Transverse colon (tissue), 4 donors: ENCODE measurements at regions not wholly inside any gene's neighbourhood (a gene's known extent, or its start where the extent isn't known, plus 50 kb on each side); places are given as distances from the start of the nearest gene placed in this dataset.

Experiments used
- DNase-seq: peaks from one replicate; pipeline ENCODE4 v3.0.0-alpha.2; 2019
- H3K27ac ChIP-seq, 4 donors: fragments of 200-600 bp; sonication (generic); 2 replicates each; pipeline ENCODE4 v1.5.1; 2016 to 2018; ENCODE audit warnings: inconsistent platforms in 4 of 4
- H3K27me3 ChIP-seq: fragments of 200-600 bp; sonication (generic); 2 replicates; pipeline ENCODE4 v1.5.1; 2017; ENCODE audit warnings: inconsistent platforms
- H3K36me3 ChIP-seq, 4 donors: fragments of 200-600 bp; sonication (generic); 2 replicates each; pipeline ENCODE4 v1.5.1; 2017 to 2019; ENCODE audit warnings: inconsistent platforms in 4 of 4
- H3K4me1 ChIP-seq, 4 donors: fragments of 200-600 bp; sonication (generic); 2 replicates each; pipeline ENCODE4 v1.5.1; 2017 to 2020; ENCODE audit warnings: inconsistent platforms in 4 of 4
- H3K4me3 ChIP-seq, 4 donors: fragments of 200-600 bp; sonication (generic); 1 replicate in 1 of 4; 2 replicates in 3 of 4; pipeline versions ENCODE4 v1.5.1 to v1.6.1; 2017 to 2019; ENCODE audit warnings: inconsistent platforms in 4 of 4
- H3K9me3 ChIP-seq, 2 donors: fragments of 200-600 bp; sonication (generic); 2 replicates each; pipeline ENCODE4 v1.5.1; 2017 to 2019; ENCODE audit warnings: inconsistent platforms in 2 of 2
- CTCF ChIP-seq, 5 experiments: fragments of 200-600 bp in 3 of 5; fragments of 450-650 bp in 2 of 5; sonication (generic) in 3 of 5; IDR thresholded peaks; 1 replicate in 2 of 5; 2 replicates in 3 of 5; pipeline ENCODE4 v1.5.1; 2016 to 2017; ENCODE audit warnings: antibody characterized with exemption in 5 of 5, inconsistent platforms in 3 of 5, mild to moderate bottlenecking in 2 of 5, moderate library complexity in 1 of 5
- EP300 ChIP-seq: sonication (generic); formaldehyde crosslinking; IDR thresholded peaks from one replicate; pipeline ENCODE4 v1.6.1; 2017; ENCODE audit warnings: antibody characterized with exemption, low read depth
- POLR2A ChIP-seq: fragments of 450-650 bp; IDR thresholded peaks from one replicate; pipeline ENCODE4 v1.6.1; 2016; ENCODE audit warnings: antibody characterized with exemption, mild to moderate bottlenecking, moderate library complexity
- POLR2AphosphoS5 ChIP-seq, 3 donors: sonication (generic); formaldehyde crosslinking; IDR thresholded peaks; one replicate each; pipeline ENCODE4 v1.6.1; 2016; ENCODE audit warnings: antibody characterized with exemption in 3 of 3
- WGBS, 2 donors: methylation state at CpG; one replicate each; pipeline ENCODE4 v1.1.5; 2018; ENCODE audit warnings: low coverage in 1 of 2; 5-methylcytosine and 5-hydroxymethylcytosine counted together
- in situ Hi-C, 4 donors: fragments of 200-750 bp; cut with MboI; loops; one replicate each; pipeline versions ENCODE4 v1.15.0 to v1.15.1; 2017; ENCODE audit warnings: low sequenced_read_pairs in 3 of 4, low pct_ligation_motif_present in 1 of 4, low pct_unique_long_range_greater_than_20kb in 1 of 4
- intact Hi-C: fragments of 100-400 bp; cut with DNase I; formaldehyde crosslinking; loops from one replicate; pipeline ENCODE4 v1.15.1; 2023; ENCODE audit warnings: low total_unique reads

GRCh38 chr9:135369412-135369990 lies 110.1 kb upstream of the PPP1R26 start:
- WGBS, 2 donors = 35% methylated on average over 2 of the region's 2 CpGs; no CpG with 5 or more reads in 1 of the 2 donors
- H3K9me3 ChIP-seq = no peaks in the 10 kb centered on the region
- in situ Hi-C loops = no loop called here
- H3K27me3 ChIP-seq = peaks cover 3% of the 10 kb centered on the region
- no peaks in the 10 kb centered on the region for H3K4me1 ChIP-seq
- intact Hi-C loops = no loop called here
- TF ChIP-seq POLR2A (no peak), POLR2AphosphoS5 (IDR thresholded peaks at IDR 0.05) (no peak)
- H3K36me3 ChIP-seq = no peaks in the 10 kb centered on the region
- H3K27ac ChIP-seq = no peak overlapping the region
- no peak for DNase-seq
- no peak overlapping the region for H3K4me3 ChIP-seq

DNA sequence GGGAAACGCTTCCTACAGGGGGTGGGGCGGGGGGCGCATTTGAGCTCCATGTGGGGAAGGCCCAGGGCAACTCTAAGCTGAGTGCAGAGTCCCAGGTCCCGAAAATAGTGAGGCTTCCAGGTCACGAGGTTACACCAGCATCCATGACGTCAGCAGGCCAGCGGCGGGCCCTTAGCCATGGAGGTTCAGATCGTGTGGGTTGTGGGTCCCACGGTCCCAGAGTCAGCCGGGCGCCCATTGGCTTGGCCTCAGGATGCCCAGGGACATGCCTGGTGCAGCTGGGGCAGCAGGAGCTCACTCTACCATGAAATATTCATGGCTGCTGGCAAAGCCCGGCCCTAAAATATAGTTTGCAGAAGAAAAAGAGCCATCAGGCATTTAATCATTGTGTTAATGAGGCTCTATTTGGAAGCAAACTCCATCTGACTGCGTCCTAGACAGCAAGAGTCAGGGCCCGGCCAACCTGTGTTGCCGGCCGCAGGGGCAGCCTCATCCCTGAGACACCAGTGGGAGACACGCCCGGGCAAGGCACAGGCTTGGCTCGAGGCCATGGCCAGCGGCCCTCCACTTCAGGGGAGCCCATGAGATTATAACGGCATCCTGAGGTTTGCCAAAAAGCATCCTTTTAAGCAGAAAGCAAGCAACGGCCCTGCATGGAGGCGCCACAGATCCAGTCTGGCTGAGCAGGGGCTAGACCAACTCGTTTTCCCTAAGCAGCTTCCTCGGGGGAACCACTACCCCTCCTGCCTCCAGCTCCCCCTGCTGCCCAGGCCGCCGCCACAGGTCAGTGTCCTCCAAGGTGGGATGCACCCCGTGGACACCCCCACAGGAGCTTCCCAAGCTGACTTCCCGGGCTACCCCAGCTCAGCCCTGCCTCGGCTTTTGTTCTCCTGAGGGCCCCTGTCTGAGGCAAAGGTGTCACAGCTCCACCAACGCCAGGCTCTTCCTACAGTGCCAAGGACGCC lies 108.9 kb upstream of the PPP1R26 start:
- Histone ChIP-seq H3K4me3 (no peak overlapping the region), H3K27ac (no peak overlapping the region), H3K9me3 (no peaks in the 10 kb centered on the region), H3K4me1 (no peaks in the 10 kb centered on the region), H3K36me3 (no peaks in the 10 kb centered on the region), H3K27me3 (peaks cover 3% of the 10 kb centered on the region)
- intact Hi-C loops = no loop called here
- 65 to 80% methylated on average over 1 to 28 of the region's 33 CpGs for whole genome bisulfite sequencing, 2 donors
- TF ChIP-seq EP300 (no peak), CTCF (IDR thresholded peaks at IDR 0.05) (no peak), POLR2A (no peak), POLR2AphosphoS5 (IDR thresholded peaks at IDR 0.05) (no peak)
- in situ Hi-C loops = no loop called here
- DNase-seq = no peak

DNA sequence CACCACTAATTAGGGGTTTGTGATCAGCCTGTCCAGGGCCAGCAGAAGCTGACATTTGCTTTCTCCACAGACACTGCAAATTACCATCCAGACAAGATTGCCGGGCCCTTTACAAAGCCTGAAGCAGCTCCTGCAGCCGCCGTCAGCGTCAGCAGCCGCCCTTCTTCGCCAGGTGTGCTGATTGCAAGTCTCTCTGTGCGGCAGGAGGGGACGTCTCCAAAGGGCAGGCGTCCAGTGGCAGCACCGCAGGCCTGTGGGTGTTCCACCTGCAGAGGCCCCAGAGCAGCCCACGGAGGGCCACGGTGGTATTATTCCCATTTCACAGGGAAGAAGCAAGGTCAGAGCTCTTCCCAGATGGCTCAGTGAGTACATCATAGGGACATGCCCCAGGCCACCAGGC lies 108.0 kb upstream of the PPP1R26 start:
- no peak for TF ChIP-seq POLR2AphosphoS5 (IDR thresholded peaks at IDR 0.05)
- TF ChIP-seq CTCF (IDR thresholded peaks at IDR 0.05) = no peak
- TF ChIP-seq EP300 = no peak
- no peak for TF ChIP-seq POLR2A
- intact Hi-C loops = no loop called here

DNA sequence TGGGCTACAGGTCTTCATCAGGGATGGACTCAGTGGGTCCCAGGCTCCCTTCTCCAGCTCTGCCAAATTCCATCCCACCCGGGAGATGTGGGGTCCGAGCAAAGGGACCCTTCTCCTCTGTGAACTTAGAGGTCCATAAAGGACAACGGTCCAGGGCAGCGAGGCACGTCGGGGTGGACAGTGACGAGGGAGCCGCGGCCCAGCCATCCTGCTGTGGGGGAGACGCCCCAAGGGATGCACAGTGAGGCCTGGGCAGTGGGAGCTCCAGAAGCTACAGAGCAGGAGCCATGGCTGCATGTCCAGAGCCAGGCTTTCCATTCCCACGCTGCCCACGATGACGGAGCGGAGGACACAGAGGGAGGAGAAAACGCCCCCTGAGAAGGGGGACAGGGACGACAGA lies 107.5 kb upstream of the PPP1R26 start:
- Histone ChIP-seq H3K4me3 (no peak overlapping the region), H3K4me1 (no peaks in the 10 kb centered on the region), H3K27me3 (peaks cover 3% of the 10 kb centered on the region), H3K9me3 (no peaks in the 10 kb centered on the region), H3K36me3 (no peaks in the 10 kb centered on the region), H3K27ac (no peak overlapping the region)
- 80% methylated on average over 16 of the region's 16 CpGs; no CpG with 5 or more reads in 1 of the 2 donors for WGBS, 2 donors
- TF ChIP-seq EP300 = no peak
- TF ChIP-seq CTCF (IDR thresholded peaks at IDR 0.05) = no peak
- no peak for TF ChIP-seq POLR2AphosphoS5 (IDR thresholded peaks at IDR 0.05)
- TF ChIP-seq POLR2A = no peak
- intact Hi-C loops (no loop called here), in situ Hi-C loops (no loop called here)
- DNase-seq = no peak

More for the DNA sequence above, 108.0 kb upstream of the PPP1R26 start:
- Histone ChIP-seq H3K4me1 (no peaks in the 10 kb centered on the region), H3K27me3 (peaks cover 3% of the 10 kb centered on the region), H3K36me3 (no peaks in the 10 kb centered on the region), H3K9me3 (no peaks in the 10 kb centered on the region), H3K27ac (no peak overlapping the region), H3K4me3 (no peak overlapping the region)
- WGBS, 2 donors = 90% methylated on average over 11 of the region's 12 CpGs; no CpG with 5 or more reads in 1 of the 2 donors
- no peak for DNase-seq
- in situ Hi-C loops = no loop called here
